CD8-positive, alpha-beta memory T cell (primary cell): ENCODE measurements at regions not wholly inside any gene's neighbourhood (a gene's known extent, or its start where the extent isn't known, plus 50 kb on each side); places are given as distances from the start of the nearest gene placed in this dataset.
"Not testable (repeated sequence)": the region's sequence is repeated elsewhere in the genome, so short reads cannot be mapped to it uniquely, and the experiment has no call there.

Experiments used
- CTCF ChIA-PET: fragments of 350-600 bp; sonication (Branson Sonifier 250); formaldehyde crosslinking; loops from one replicate; lab custom pipeline; 2021; ENCODE audit warnings: antibody characterized with exemption; lab: Charles Lee
- POLR2A ChIA-PET: fragments of 350-600 bp; sonication (Branson Sonifier 250); formaldehyde crosslinking; loops from one replicate; lab custom pipeline; 2021; ENCODE audit warnings: antibody characterized with exemption; lab: Charles Lee
- DNase-seq, 5 donors: peaks; one replicate each; pipeline versions ENCODE4 v3.0.0 to v3.0.0-alpha.2; 2020 to 2022; ENCODE audit warnings: mixed read lengths in 1 of 5
- H3K27ac ChIP-seq: one replicate; pipeline ENCODE4 v1.7.0; 2013; ENCODE audit warnings: low read depth, mild to moderate bottlenecking, low read length, moderate library complexity
- H3K27me3 ChIP-seq: 2 replicates; pipeline ENCODE4 v1.7.0; 2013; ENCODE audit warnings: low read length, mild to moderate bottlenecking; ENCODE audit not compliant: insufficient read depth, poor library complexity, severe bottlenecking
- H3K36me3 ChIP-seq: 2 replicates; pipeline ENCODE4 v1.7.0; 2013; ENCODE audit warnings: mild to moderate bottlenecking, low read length, moderate library complexity; ENCODE audit not compliant: insufficient read depth
- H3K4me1 ChIP-seq: 2 replicates; pipeline ENCODE4 v1.7.0; 2013; ENCODE audit warnings: mild to moderate bottlenecking, low read length, moderate library complexity; ENCODE audit not compliant: insufficient read depth
- H3K4me3 ChIP-seq: 2 replicates; pipeline ENCODE4 v1.7.0; 2013; ENCODE audit warnings: mild to moderate bottlenecking, low read length
- H3K9me3 ChIP-seq: 2 replicates; pipeline ENCODE4 v1.7.0; 2013; ENCODE audit warnings: mild to moderate bottlenecking, low read length
- H3K27ac Mint-ChIP-seq, 8 donors: one replicate each; pipeline ENCODE4 v1.8.0; 2020 to 2021; ENCODE audit warnings: mixed read lengths in 8 of 8, mild to moderate bottlenecking in 6 of 8, inconsistent platforms in 3 of 8, moderate library complexity in 3 of 8
- H3K27me3 Mint-ChIP-seq, 2 donors: one replicate each; pipeline ENCODE4 v1.8.0; 2020 to 2021; ENCODE audit warnings: mixed read lengths in 2 of 2, mild to moderate bottlenecking in 1 of 2, moderate library complexity in 1 of 2
- H3K36me3 Mint-ChIP-seq, 3 donors: one replicate each; pipeline ENCODE4 v1.8.0; 2020 to 2021; ENCODE audit warnings: mixed read lengths in 3 of 3, inconsistent platforms in 1 of 3, mild to moderate bottlenecking in 1 of 3
- H3K4me1 Mint-ChIP-seq, 3 donors: one replicate each; pipeline ENCODE4 v1.8.0; 2020 to 2021; ENCODE audit warnings: mixed read lengths in 3 of 3, inconsistent platforms in 1 of 3, mild to moderate bottlenecking in 1 of 3
- H3K4me3 Mint-ChIP-seq, 7 donors: one replicate each; pipeline ENCODE4 v1.8.0; 2020 to 2021; ENCODE audit warnings: mixed read lengths in 7 of 7, mild to moderate bottlenecking in 6 of 7, moderate library complexity in 4 of 7, inconsistent platforms in 2 of 7
- H3K9me3 Mint-ChIP-seq, 5 donors: one replicate each; pipeline ENCODE4 v1.8.0; 2020 to 2022; ENCODE audit warnings: mixed read lengths in 5 of 5, mild to moderate bottlenecking in 3 of 5, moderate library complexity in 2 of 5, inconsistent platforms in 1 of 5

GRCh38 chr10:32217216-32217615, 129.7 kb downstream of the EPC1 start:
- H3K9me3 ChIP-seq: no peaks in the 10 kb centered on the region
- ChIA-PET CTCF (no interaction called here), POLR2A (no interaction called here)
- H3K36me3 ChIP-seq: no peaks in the 10 kb centered on the region
- no peak overlapping the region for H3K27ac Mint-ChIP-seq
- no peak overlapping the region for H3K4me3 ChIP-seq
- peaks cover 0 to 6% (median 0%) of the 10 kb centered on the region in 3 donors for H3K4me1 Mint-ChIP-seq
- H3K27ac ChIP-seq: no peak overlapping the region
- DNase-seq: no peak
- peaks cover 17 to 20% (median 18%) of the 10 kb centered on the region in 5 donors for H3K9me3 Mint-ChIP-seq
- no peaks in the 10 kb centered on the region for H3K27me3 ChIP-seq
- H3K4me1 ChIP-seq: no peaks in the 10 kb centered on the region
- H3K4me3 Mint-ChIP-seq: no peak overlapping the region
- H3K27me3 Mint-ChIP-seq: peaks cover 12 to 32% of the 10 kb centered on the region in 2 donors
- H3K36me3 Mint-ChIP-seq: peaks cover 0 to 25% (median 1%) of the 10 kb centered on the region in 3 donors

- H3K9me3 ChIP-seq, H3K4me1 Mint-ChIP-seq, H3K27ac ChIP-seq, H3K9me3 Mint-ChIP-seq, DNase-seq, POLR2A ChIA-PET, H3K36me3 ChIP-seq, H3K27ac Mint-ChIP-seq, H3K4me3 Mint-ChIP-seq, H3K4me1 ChIP-seq, H3K27me3 ChIP-seq, H3K4me3 ChIP-seq: not testable (repeated sequence)
- CTCF ChIA-PET: interaction anchor here (1.0 kb wide), 1 partner anchor 9 kb away, joined by 3 read pairs; no protein-coding TSS in a partner anchor
- H3K27me3 Mint-ChIP-seq: peaks cover 12 to 24% of the 10 kb centered on the region in 2 donors
- H3K36me3 Mint-ChIP-seq: peaks cover 0 to 12% (median 0%) of the 10 kb centered on the region in 3 donors
Observed at GRCh38 chr10:32213838-32214237, 133.1 kb downstream of the EPC1 start.

GRCh38 chr10:32211046-32211363, 136.0 kb downstream of the EPC1 start:
- Histone ChIP-seq H3K36me3 (no peaks in the 10 kb centered on the region), H3K4me1 (no peaks in the 10 kb centered on the region), H3K27me3 (no peaks in the 10 kb centered on the region), H3K9me3 (no peaks in the 10 kb centered on the region), H3K4me3 (no peak overlapping the region), H3K27ac (no peak overlapping the region)
- DNase-seq: no peak
- ChIA-PET CTCF (no interaction called here), POLR2A (no interaction called here)
- H3K27me3 Mint-ChIP-seq: peaks cover 7 to 12% of the 10 kb centered on the region in 2 donors
- no peaks in the 10 kb centered on the region for H3K4me1 Mint-ChIP-seq
- H3K36me3 Mint-ChIP-seq: no peaks in the 10 kb centered on the region
- H3K4me3 Mint-ChIP-seq: no peak overlapping the region
- no peak overlapping the region for H3K27ac Mint-ChIP-seq
- no peaks in the 10 kb centered on the region for H3K9me3 Mint-ChIP-seq

GRCh38 chr10:32210306-32211045, 136.5 kb downstream of the EPC1 start:
- no peak overlapping the region for H3K4me3 Mint-ChIP-seq
- Histone ChIP-seq H3K36me3 (no peaks in the 10 kb centered on the region), H3K9me3 (no peaks in the 10 kb centered on the region), H3K4me3 (no peak overlapping the region), H3K27me3 (no peaks in the 10 kb centered on the region), H3K27ac (no peak overlapping the region), H3K4me1 (no peaks in the 10 kb centered on the region)
- CTCF ChIA-PET: no interaction called here
- H3K36me3 Mint-ChIP-seq: no peaks in the 10 kb centered on the region
- no peak for DNase-seq
- peak overlapping the region in 1 of 8 donors; percentile 58 for H3K27ac Mint-ChIP-seq
- H3K27me3 Mint-ChIP-seq: peaks cover 6 to 9% of the 10 kb centered on the region in 2 donors
- POLR2A ChIA-PET: no interaction called here
- no peaks in the 10 kb centered on the region for H3K9me3 Mint-ChIP-seq
- H3K4me1 Mint-ChIP-seq: peaks cover 0 to 2% (median 0%) of the 10 kb centered on the region in 3 donors

- H3K36me3 Mint-ChIP-seq, H3K4me3 Mint-ChIP-seq, H3K4me1 ChIP-seq, H3K27me3 ChIP-seq, H3K9me3 ChIP-seq, POLR2A ChIA-PET, H3K36me3 ChIP-seq, H3K27me3 Mint-ChIP-seq, CTCF ChIA-PET, H3K4me3 ChIP-seq, H3K4me1 Mint-ChIP-seq, H3K27ac Mint-ChIP-seq, H3K9me3 Mint-ChIP-seq, H3K27ac ChIP-seq, DNase-seq: not testable (repeated sequence)
Observed at GRCh38 chr10:32208005-32208404, 139.0 kb downstream of the EPC1 start.

GRCh38 chr10:32207544-32207943, 139.4 kb downstream of the EPC1 start:
- Histone ChIP-seq H3K27me3 (no peaks in the 10 kb centered on the region), H3K36me3 (no peaks in the 10 kb centered on the region), H3K9me3 (no peaks in the 10 kb centered on the region), H3K27ac (no peak overlapping the region), H3K4me3 (no peak overlapping the region), H3K4me1 (no peaks in the 10 kb centered on the region)
- Mint-ChIP-seq H3K27ac (no peak overlapping the region), H3K36me3 (no peaks in the 10 kb centered on the region), H3K27me3 (no peaks in the 10 kb centered on the region), H3K4me1 (peaks cover 0 to 2% (median 0%) of the 10 kb centered on the region in 3 donors), H3K9me3 (no peaks in the 10 kb centered on the region), H3K4me3 (no peak overlapping the region)
- POLR2A ChIA-PET: no interaction called here
- peak; percentile 14 to 61 (median 33) for DNase-seq
- CTCF ChIA-PET: no interaction called here

GRCh38 chr10:32205670-32206069, 141.3 kb downstream of the EPC1 start:
- CTCF ChIA-PET: no interaction called here
- DNase-seq: no peak
- Mint-ChIP-seq H3K27ac (no peak overlapping the region), H3K4me1 (peaks cover 0 to 2% (median 0%) of the 10 kb centered on the region in 3 donors), H3K9me3 (no peaks in the 10 kb centered on the region), H3K27me3 (no peaks in the 10 kb centered on the region), H3K4me3 (no peak overlapping the region), H3K36me3 (no peaks in the 10 kb centered on the region)
- Histone ChIP-seq H3K9me3 (no peaks in the 10 kb centered on the region), H3K36me3 (no peaks in the 10 kb centered on the region), H3K4me1 (no peaks in the 10 kb centered on the region), H3K27me3 (no peaks in the 10 kb centered on the region), H3K4me3 (no peak overlapping the region), H3K27ac (no peak overlapping the region)
- POLR2A ChIA-PET: no interaction called here

GRCh38 chr10:32204606-32205005, 142.4 kb downstream of the EPC1 start:
- ChIA-PET POLR2A (interaction anchor here (0.6 kb wide), 1 partner anchor 358 kb away, joined by 3 read pairs; no protein-coding TSS in a partner anchor), CTCF (interaction anchor here (0.9 kb wide), 1 partner anchor 9 kb away, joined by 3 read pairs; no protein-coding TSS in a partner anchor)
- Mint-ChIP-seq H3K4me3 (no peak overlapping the region), H3K36me3 (peaks cover 0 to 3% (median 0%) of the 10 kb centered on the region in 3 donors), H3K27me3 (no peaks in the 10 kb centered on the region), H3K27ac (no peak overlapping the region), H3K9me3 (no peaks in the 10 kb centered on the region), H3K4me1 (peaks cover 0 to 2% (median 0%) of the 10 kb centered on the region in 3 donors)
- H3K27ac ChIP-seq: no peak overlapping the region
- H3K4me1 ChIP-seq: no peaks in the 10 kb centered on the region
- DNase-seq: no peak
- no peaks in the 10 kb centered on the region for H3K36me3 ChIP-seq
- no peak overlapping the region for H3K4me3 ChIP-seq
- no peaks in the 10 kb centered on the region for H3K9me3 ChIP-seq
- H3K27me3 ChIP-seq: no peaks in the 10 kb centered on the region
